NCI-H748 treated with DMSO at 0.1 percent for 48 hours (cell line): ENCODE measurements at regions not wholly inside any gene's neighbourhood (a gene's known extent, or its start where the extent isn't known, plus 50 kb on each side); places are given as distances from the start of the nearest gene placed in this dataset.
"Not testable (repeated sequence)": the region's sequence is repeated elsewhere in the genome, so short reads cannot be mapped to it uniquely, and the experiment has no call there.

ENCODE experiments used
- DNase-seq: peaks from one replicate; lab custom pipeline; 2025; lab: John Stamatoyannopoulos, UW

- DNase-seq: no peak
These were observed 103.7 kb downstream of the SLC17A6 start for GRCh38 chr11:22441831-22442230.

- DNase-seq: not testable (repeated sequence)
These were observed 97.4 kb downstream of the SLC17A6 start for GRCh38 chr11:22435582-22435981.

- DNase-seq: no peak
These were observed 95.3 kb downstream of the SLC17A6 start for GRCh38 chr11:22433517-22433916.

GRCh38 chr11:22433094-22433455, 94.9 kb downstream of the SLC17A6 start:
- DNase-seq: no peak

GRCh38 chr11:22432291-22433093, 94.3 kb downstream of the SLC17A6 start:
- DNase-seq: peak; percentile 26

- DNase-seq: no peak
These were observed 92.9 kb downstream of the SLC17A6 start for GRCh38 chr11:22431106-22431505.

GRCh38 chr11:22430639-22431038, 92.5 kb downstream of the SLC17A6 start:
- no peak for DNase-seq

GRCh38 chr11:22430141-22430541, 92.0 kb downstream of the SLC17A6 start:
- DNase-seq: no peak
